GM12872 (cell line): ENCODE measurements at regions not wholly inside any gene's neighbourhood (a gene's known extent, or its start where the extent isn't known, plus 50 kb on each side); places are given as distances from the start of the nearest gene placed in this dataset.

ENCODE experiments used
- TF ChIP-seq, protein P1 (sequence below): IDR thresholded peaks from 3 replicates; pipeline ENCODE4 v1.5.1; 2011; ENCODE audit warnings: low read depth, mild to moderate bottlenecking, low read length, moderate library complexity; ENCODE audit not compliant: insufficient read depth

DNA sequence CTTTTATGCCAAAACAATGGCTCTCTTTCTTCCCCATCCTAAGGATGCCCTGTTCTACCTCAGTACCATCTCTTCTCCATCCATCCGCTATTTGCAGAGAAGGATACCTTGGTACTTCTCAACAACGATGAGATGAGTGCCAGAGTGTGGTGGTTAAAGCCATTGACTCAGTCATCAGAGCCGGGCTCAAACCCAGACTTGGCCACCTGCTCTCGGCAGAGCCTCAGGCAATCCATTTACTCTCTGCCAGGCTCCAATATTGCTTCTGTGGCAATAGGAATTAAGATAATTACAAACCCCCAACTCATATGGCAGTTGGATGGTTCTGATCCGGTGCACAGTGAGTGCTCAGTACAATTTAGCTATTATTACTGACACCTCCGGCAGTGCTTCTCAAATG is 121.3 kb downstream of the PRLHR start:
- TF ChIP-seq, protein P1, sequence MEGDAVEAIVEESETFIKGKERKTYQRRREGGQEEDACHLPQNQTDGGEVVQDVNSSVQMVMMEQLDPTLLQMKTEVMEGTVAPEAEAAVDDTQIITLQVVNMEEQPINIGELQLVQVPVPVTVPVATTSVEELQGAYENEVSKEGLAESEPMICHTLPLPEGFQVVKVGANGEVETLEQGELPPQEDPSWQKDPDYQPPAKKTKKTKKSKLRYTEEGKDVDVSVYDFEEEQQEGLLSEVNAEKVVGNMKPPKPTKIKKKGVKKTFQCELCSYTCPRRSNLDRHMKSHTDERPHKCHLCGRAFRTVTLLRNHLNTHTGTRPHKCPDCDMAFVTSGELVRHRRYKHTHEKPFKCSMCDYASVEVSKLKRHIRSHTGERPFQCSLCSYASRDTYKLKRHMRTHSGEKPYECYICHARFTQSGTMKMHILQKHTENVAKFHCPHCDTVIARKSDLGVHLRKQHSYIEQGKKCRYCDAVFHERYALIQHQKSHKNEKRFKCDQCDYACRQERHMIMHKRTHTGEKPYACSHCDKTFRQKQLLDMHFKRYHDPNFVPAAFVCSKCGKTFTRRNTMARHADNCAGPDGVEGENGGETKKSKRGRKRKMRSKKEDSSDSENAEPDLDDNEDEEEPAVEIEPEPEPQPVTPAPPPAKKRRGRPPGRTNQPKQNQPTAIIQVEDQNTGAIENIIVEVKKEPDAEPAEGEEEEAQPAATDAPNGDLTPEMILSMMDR, result no peak

DNA sequence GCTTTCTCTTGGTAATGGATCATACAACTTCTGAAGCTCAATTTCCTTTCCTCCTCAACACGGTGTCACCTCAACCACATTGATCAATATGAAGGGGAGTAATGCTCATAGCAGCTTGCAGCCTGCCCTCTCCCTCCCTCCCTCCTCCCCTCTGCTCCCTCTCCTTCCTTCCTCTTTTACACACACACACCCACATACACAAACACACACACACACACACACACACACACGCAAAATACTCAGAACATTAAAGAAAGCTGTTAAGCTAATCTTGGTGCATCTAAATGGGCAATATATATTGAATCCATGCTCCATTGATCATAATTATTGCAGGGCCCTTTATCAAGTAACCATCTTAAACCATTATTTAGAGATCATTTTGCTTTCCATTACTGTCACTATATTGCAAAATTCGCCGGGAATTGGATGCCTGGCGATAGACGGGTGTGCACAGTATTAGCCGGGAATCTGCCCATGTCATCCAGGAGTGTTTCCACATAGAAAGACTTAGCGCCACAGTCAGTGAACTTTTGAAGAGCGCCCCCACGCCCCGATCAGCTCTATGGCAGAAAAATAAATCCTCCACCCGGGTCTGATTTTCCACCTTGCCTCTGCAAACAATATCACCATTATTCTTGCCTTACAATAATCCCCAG is 122.0 kb downstream of the PRLHR start:
- TF ChIP-seq, protein P1, result no peak

DNA sequence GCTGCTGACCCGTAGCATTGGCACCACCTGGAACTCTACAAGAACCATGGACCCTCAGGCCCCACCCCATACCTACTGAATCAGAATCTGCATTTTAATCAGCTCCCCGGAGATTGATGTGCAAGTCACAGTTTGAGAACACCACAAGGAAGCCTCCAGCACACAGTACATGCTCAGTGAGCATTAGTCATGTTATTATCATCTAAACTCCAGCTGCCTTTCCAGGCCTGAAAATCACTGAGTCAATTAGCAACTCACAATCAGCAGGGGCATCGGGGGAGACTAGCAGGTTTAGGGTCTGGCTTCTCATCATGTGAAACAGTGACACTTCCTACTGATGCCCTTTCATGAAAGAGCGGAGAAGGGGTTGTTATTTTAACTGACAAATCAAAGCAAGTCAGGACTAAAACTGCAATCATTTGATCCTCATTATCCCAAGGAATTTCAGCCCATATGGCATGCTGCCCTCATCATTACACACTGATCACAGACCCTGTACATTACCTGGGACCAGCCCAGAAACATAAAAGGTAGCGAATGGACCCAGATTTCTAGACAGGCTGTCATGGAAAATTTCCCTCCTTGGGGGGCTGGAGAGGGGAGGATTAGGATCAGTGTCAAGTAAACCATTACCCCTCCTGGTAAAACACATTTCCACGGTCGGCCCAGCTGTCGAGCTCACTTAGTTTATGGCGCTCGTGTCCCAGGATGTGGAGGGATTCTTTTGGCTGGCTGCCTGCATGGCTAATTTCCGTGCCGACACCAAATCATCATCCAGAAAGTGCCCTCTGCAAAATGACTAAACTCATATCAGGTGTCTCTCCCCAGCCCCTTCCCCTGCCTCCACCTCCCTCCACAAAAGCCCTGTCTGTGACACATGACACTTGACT is 122.8 kb downstream of the PRLHR start:
- TF ChIP-seq, protein P1, result no peak

DNA sequence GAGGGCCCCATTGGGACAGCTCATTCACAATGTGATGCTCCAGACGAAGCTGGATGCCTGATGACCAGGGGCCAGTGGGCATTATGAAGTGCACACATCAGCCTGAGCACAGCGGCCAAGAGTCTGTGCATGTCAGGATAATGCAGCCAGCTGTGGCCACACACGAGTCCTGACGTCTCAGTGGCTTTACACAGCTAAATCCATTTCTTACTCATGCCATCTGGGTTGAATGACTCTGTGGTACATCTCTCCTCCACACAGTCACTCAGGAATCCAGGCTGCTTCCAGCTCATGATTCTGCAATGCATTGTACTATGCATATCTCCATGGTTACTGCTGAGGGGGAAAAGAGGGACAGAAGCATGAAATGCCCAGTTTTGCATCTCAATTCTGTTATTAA is 123.6 kb downstream of the PRLHR start:
- TF ChIP-seq, protein P1, result no peak

DNA sequence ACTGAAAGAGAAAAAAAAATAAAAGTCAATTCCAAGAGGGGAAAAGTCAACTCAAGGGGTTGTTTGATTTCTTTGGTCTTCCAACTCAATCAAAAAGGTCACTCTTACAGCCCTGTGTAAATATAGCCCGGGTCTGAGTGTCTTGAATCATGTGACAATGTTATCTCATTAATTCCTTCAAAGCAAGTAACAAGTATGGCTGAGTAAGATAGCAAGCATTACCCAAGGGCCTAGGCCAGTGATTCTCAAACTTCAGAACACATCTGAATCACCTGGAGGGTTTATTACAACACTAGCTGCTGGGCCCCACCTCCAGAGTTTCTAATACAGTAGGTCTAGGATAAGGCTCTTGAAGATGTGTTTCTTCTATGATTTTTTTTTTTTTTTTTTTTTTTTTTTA is 125.0 kb downstream of the PRLHR start:
- TF ChIP-seq, protein P1, result no peak

DNA sequence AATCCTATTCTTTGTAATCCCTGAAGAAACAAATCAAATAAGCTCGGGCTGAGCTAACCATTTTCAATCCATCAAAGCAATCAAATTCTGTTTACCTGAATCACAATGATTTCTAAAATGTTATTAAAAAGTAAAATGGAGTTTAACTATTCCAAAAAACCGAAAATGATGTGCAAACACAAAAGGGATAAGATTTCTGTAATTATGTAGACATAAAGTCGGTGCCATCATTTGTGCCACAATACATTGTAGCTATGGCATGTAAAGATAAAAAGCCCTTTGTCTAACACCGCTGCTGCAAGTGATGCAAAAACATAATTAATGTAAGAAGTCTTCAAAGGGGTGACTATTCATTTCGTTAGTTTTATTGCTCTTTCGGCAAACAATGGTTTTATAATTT is 125.1 kb upstream of the FAM204A start:
- TF ChIP-seq, protein P1, result no peak

DNA sequence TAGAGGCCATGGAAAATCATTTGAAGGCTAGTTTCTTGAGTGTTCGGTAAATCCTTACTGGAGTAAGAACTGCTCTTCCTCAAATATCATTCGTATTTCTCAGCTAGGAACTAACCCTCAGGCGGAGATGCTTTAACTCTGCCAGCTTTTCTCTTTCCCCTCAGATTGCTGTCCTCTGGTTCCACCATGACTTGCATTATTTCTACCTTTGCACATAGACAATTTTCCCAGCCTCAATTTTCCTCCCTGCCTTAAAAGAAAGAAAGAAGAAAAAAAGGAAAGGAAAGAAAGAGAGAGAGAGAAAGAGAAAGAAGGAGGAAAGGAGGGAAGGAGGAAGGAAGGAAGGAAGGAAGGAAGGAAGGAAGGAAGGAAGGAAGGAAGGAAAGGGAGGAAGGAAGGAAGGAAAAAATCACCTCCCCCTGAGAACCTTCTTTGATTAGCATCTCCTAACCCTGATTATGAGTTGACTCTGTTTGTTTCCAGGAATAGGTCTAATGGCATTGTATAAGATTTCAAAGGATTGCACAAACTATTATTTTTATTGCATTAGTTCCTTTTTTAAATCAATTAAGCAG is 123.3 kb upstream of the FAM204A start:
- TF ChIP-seq, protein P1, result no peak
